OCI-LY3 (cell line): ENCODE measurements at regions not wholly inside any gene's neighbourhood (a gene's known extent, or its start where the extent isn't known, plus 50 kb on each side); places are given as distances from the start of the nearest gene placed in this dataset.

Experiments used
- EZH2phosphoT487 ChIP-seq: fragments of 200-600 bp; shearing (Covaris generic); IDR thresholded peaks from 2 replicates; pipeline ENCODE4 v1.6.1; 2018; ENCODE audit warnings: antibody characterized with exemption, mixed run types, low read depth
- TF ChIP-seq, protein P1 (sequence below): fragments of 200-600, 300-600 bp; sonication (generic); IDR thresholded peaks from 2 replicates; pipeline ENCODE4 v1.5.1; 2014; ENCODE audit warnings: antibody characterized with exemption, low read length, low read depth

- TF ChIP-seq, protein P1, sequence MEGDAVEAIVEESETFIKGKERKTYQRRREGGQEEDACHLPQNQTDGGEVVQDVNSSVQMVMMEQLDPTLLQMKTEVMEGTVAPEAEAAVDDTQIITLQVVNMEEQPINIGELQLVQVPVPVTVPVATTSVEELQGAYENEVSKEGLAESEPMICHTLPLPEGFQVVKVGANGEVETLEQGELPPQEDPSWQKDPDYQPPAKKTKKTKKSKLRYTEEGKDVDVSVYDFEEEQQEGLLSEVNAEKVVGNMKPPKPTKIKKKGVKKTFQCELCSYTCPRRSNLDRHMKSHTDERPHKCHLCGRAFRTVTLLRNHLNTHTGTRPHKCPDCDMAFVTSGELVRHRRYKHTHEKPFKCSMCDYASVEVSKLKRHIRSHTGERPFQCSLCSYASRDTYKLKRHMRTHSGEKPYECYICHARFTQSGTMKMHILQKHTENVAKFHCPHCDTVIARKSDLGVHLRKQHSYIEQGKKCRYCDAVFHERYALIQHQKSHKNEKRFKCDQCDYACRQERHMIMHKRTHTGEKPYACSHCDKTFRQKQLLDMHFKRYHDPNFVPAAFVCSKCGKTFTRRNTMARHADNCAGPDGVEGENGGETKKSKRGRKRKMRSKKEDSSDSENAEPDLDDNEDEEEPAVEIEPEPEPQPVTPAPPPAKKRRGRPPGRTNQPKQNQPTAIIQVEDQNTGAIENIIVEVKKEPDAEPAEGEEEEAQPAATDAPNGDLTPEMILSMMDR: no peak
- TF ChIP-seq EZH2phosphoT487: no peak
These were observed 74.6 kb upstream of the CDK6 start for GRCh38 chr7:92910976-92911375.
